ENCODE measurements at regions not wholly inside any gene's neighbourhood (a gene's known extent, or its start where the extent isn't known, plus 50 kb on each side); places are given as distances from the start of the nearest gene placed in this dataset.

GRCh38 chr12:71266606-71267005 is 108.8 kb upstream of the TSPAN8 start:
- TF ChIP-seq CTCF (conservative IDR thresholded peaks at IDR 0.05) (no peak), EZH2 (IDR thresholded peaks at IDR 0.05; ENCODE audit: low read depth) (no peak)

Measured in PC-9 (cell line).